Lower lobe of right lung (tissue), 2 donors: ENCODE measurements at regions not wholly inside any gene's neighbourhood (a gene's known extent, or its start where the extent isn't known, plus 50 kb on each side); places are given as distances from the start of the nearest gene placed in this dataset.
"Not testable (repeated sequence)": the region's sequence is repeated elsewhere in the genome, so short reads cannot be mapped to it uniquely, and the experiment has no call there.

Experiments used
- ATAC-seq, 2 donors: fragments of 200-7000 bp; cut with Tn5 transposase; one replicate each; pipeline ENCODE4 v1.9.1; 2020 to 2022; ENCODE audit warnings: mild to moderate bottlenecking in 2 of 2, moderate library complexity in 2 of 2
- DNase-seq: peaks from one replicate; pipeline ENCODE4 v3.0.0-alpha.2; 2020
- H3K27ac ChIP-seq: fragments of 200-600 bp; one replicate; pipeline ENCODE4 v1.8.0; 2022
- H3K27me3 ChIP-seq: fragments of 200-600 bp; one replicate; pipeline ENCODE4 v1.8.0; 2022; ENCODE audit warnings: low read depth
- H3K36me3 ChIP-seq: fragments of 200-600 bp; one replicate; pipeline ENCODE4 v1.8.0; 2022; ENCODE audit warnings: mild to moderate bottlenecking
- H3K4me1 ChIP-seq: fragments of 200-600 bp; one replicate; pipeline ENCODE4 v1.8.0; 2022
- H3K4me3 ChIP-seq: fragments of 200-600 bp; one replicate; pipeline ENCODE4 v1.8.0; 2022; ENCODE audit warnings: mild to moderate bottlenecking
- H3K9me3 ChIP-seq: fragments of 200-600 bp; one replicate; pipeline ENCODE4 v1.8.0; 2022
- intact Hi-C: fragments of 100-400 bp; cut with DNase I; formaldehyde crosslinking; loops from one replicate; pipeline ENCODE4 v1.11.0; 2022
- TF ChIP-seq, protein P1 (sequence below): fragments of 200-600 bp; IDR thresholded peaks from one replicate; pipeline ENCODE4 v1.8.0; 2022; ENCODE audit warnings: antibody characterized with exemption, mild to moderate bottlenecking
- donor health status: DM: no; HTN: yes; CAD: no; lungs with severe emphysema.

DNA sequence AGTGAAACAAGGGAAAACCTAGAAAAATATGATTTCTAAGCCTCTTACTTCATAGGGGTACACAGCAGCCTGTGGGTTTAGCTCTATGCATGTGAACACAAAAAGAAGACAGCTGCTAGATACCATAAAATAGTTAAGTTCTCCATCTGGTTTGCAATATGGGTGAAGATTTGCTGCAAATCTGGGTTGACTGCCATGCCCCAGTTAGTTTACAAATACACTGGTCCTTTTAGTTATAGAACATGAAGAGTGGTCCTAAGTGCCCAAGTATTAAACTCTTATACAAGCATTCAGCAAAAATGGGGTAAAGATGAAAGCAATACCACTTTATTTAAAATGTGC is 176.1 kb downstream of the AEBP2 start:
- peaks cover 4% of the 10 kb centered on the region for H3K9me3 ChIP-seq
- no peak overlapping the region for H3K27ac ChIP-seq
- no peaks in the 10 kb centered on the region for H3K36me3 ChIP-seq
- no peak for ATAC-seq
- H3K27me3 ChIP-seq = no peaks in the 10 kb centered on the region
- H3K4me1 ChIP-seq = no peaks in the 10 kb centered on the region
- intact Hi-C loops = no loop called here
- no peak overlapping the region for H3K4me3 ChIP-seq
- TF ChIP-seq, protein P1, sequence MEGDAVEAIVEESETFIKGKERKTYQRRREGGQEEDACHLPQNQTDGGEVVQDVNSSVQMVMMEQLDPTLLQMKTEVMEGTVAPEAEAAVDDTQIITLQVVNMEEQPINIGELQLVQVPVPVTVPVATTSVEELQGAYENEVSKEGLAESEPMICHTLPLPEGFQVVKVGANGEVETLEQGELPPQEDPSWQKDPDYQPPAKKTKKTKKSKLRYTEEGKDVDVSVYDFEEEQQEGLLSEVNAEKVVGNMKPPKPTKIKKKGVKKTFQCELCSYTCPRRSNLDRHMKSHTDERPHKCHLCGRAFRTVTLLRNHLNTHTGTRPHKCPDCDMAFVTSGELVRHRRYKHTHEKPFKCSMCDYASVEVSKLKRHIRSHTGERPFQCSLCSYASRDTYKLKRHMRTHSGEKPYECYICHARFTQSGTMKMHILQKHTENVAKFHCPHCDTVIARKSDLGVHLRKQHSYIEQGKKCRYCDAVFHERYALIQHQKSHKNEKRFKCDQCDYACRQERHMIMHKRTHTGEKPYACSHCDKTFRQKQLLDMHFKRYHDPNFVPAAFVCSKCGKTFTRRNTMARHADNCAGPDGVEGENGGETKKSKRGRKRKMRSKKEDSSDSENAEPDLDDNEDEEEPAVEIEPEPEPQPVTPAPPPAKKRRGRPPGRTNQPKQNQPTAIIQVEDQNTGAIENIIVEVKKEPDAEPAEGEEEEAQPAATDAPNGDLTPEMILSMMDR = no peak
- DNase-seq = no peak

DNA sequence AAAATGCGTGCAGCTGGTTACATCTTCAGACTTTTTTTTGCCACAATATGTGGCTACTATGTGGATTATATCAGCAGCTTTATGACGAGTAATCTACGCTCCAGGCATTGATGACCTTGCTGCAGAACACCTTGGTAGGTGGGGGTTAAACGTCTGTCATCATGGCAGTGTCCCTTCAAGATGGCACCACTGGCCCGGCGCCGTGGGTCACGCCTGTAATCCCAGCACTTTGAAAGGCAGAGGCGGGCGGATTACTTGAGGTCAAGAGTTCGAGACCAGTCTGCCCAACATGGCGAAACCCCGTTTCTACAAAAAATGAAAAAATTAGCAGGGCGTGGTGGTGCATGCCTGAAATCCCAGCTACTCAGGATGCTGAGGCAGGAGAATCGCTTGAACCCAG is 177.5 kb downstream of the AEBP2 start:
- TF ChIP-seq, protein P1 = no peak

DNA sequence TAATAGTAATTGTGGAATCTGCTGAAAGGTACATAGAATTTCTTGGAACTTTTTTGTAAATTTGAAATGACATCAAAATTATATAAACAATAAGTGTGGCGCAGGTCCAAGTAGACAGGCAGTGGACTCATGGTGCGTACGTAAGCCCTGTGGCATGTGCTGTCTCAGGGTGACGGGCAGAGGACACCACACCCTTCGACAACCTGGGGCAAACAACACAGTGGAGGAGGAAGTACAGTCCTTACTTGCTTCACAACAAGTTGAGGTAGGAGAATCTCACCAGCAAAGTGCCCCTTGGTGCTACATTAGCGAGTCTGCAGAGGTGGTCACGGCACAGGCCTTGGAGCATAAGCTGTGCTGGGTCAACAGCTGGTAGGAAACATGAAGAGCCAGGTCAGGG is 180.9 kb downstream of the AEBP2 start:
- TF ChIP-seq, protein P1 = no peak
- ATAC-seq = peak; percentile 58 to 65
- no peak for DNase-seq
- H3K9me3 ChIP-seq = no peaks in the 10 kb centered on the region
- H3K27ac ChIP-seq = no peak overlapping the region
- H3K27me3 ChIP-seq = no peaks in the 10 kb centered on the region
- no peaks in the 10 kb centered on the region for H3K36me3 ChIP-seq
- intact Hi-C loops = no loop called here
- H3K4me1 ChIP-seq = no peaks in the 10 kb centered on the region
- H3K4me3 ChIP-seq = no peak overlapping the region

More for the DNA sequence above, 177.5 kb downstream of the AEBP2 start:
- H3K4me1 ChIP-seq = no peaks in the 10 kb centered on the region
- H3K36me3 ChIP-seq = no peaks in the 10 kb centered on the region
- H3K9me3 ChIP-seq = no peaks in the 10 kb centered on the region
- H3K4me3 ChIP-seq = no peak overlapping the region
- intact Hi-C loops = no loop called here
- ATAC-seq (no peak), DNase-seq (no peak)
- no peak overlapping the region for H3K27ac ChIP-seq
- no peaks in the 10 kb centered on the region for H3K27me3 ChIP-seq

DNA sequence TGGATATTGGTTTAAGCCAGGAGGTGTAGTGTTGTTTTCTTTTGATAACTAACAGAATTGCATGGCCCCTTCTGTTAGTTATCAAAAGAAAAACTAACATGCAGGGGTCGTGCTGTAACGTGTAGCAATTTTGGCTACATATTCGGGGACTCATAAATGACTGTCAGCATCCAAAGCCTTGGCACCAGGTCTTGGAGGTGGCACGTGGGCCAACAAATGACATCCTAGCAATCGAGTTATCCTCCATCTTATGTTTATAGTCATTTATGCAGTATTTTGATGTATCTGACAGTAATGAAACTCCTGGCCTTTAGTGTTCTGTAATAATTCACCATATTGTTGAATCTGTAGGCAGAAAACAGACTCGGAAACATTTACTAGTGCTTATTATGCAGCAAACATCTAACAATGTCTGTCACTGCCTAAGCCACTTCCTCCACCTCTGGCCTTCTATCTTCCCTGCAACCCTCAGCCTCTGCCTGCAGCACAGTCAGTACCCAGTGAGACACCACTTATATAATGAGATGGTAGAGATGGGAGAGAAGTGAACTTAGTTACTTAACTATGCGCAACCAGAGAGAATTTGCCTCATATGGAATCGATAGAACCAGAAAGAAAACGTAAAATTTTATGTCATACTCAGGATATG is 184.6 kb downstream of the AEBP2 start:
- H3K27me3 ChIP-seq = no peaks in the 10 kb centered on the region

DNA sequence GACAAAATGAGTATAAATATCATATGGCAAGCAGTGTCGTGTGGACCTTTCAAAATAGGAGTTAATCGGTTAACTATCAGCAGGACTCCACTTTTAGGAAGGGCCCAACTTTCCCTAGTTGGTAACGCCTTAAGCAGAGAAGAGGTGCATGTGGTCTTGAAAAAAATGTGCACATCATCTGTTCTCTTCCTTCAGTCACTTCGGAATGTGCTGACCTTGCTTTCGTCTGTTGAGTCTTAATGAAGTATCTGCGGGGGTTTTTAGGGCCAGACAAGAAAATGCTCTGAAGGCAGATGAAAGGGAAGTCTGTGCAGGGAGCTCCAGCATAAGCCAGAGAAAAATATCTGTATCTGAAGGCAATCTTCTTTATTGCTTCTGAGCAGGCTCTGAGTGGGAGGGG is 185.2 kb downstream of the AEBP2 start:
- no peak overlapping the region for H3K4me3 ChIP-seq
- H3K4me1 ChIP-seq = no peaks in the 10 kb centered on the region
- intact Hi-C loops = no loop called here
- H3K27me3 ChIP-seq = no peaks in the 10 kb centered on the region
- H3K27ac ChIP-seq = no peak overlapping the region
- H3K36me3 ChIP-seq = no peaks in the 10 kb centered on the region
- ATAC-seq (no peak), DNase-seq (no peak)
- TF ChIP-seq, protein P1 = no peak
- H3K9me3 ChIP-seq = no peaks in the 10 kb centered on the region

More for the DNA sequence above, 184.6 kb downstream of the AEBP2 start:
- TF ChIP-seq, protein P1 = no peak
- intact Hi-C loops = no loop called here
- H3K9me3 ChIP-seq = no peaks in the 10 kb centered on the region
- H3K4me3 ChIP-seq = no peak overlapping the region
- H3K27ac ChIP-seq = no peak overlapping the region
- H3K36me3 ChIP-seq = no peaks in the 10 kb centered on the region
- ATAC-seq (no peak), DNase-seq (no peak)
- H3K4me1 ChIP-seq = no peaks in the 10 kb centered on the region

DNA sequence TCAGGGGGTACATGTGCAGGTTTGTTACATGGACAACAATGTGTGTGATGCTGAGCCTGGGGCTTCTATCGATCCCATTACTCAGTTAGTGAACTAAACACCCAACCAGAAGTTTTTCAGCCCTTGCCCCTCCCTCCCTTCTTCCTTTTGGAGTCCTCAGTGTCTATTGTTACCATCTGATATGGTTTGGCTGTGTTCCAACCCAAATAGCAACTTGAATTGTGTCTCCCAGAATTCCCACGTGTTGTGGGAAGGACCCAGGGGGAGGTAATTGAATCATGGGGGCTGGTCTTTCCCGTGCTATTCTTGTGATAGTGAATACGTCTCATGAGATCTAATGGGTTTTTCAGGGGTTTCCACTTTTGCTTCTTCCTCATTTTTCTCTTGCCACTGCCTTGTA is 186.3 kb downstream of the AEBP2 start:
- H3K36me3 ChIP-seq, ATAC-seq, H3K27ac ChIP-seq, H3K27me3 ChIP-seq, H3K4me1 ChIP-seq, DNase-seq, H3K9me3 ChIP-seq, H3K4me3 ChIP-seq, intact Hi-C loops: not testable (repeated sequence)
